NCI-H748 (cell line): ENCODE measurements at regions not wholly inside any gene's neighbourhood (a gene's known extent, or its start where the extent isn't known, plus 50 kb on each side); places are given as distances from the start of the nearest gene placed in this dataset.
"Not testable (repeated sequence)": the region's sequence is repeated elsewhere in the genome, so short reads cannot be mapped to it uniquely, and the experiment has no call there.

ENCODE experiments used
- DNase-seq: peaks from one replicate; lab custom pipeline; 2025; ENCODE audit not compliant: unreplicated experiment; lab: John Stamatoyannopoulos, UW

- DNase-seq = no peak
Observed at GRCh38 chr2:52608030-52608429, 1159.6 kb upstream of the CHAC2 start.

GRCh38 chr2:52597346-52597745 lies 1170.3 kb upstream of the CHAC2 start:
- DNase-seq = no peak

GRCh38 chr2:52594026-52594425 lies 1173.6 kb upstream of the CHAC2 start:
- no peak for DNase-seq

- DNase-seq = not testable (repeated sequence)
Observed at GRCh38 chr2:52584071-52584470, 1183.5 kb upstream of the CHAC2 start.

GRCh38 chr2:52572469-52572894 lies 1195.1 kb upstream of the CHAC2 start:
- DNase-seq = no peak

- DNase-seq = no peak
Observed at GRCh38 chr2:52571380-52572347, 1195.9 kb upstream of the CHAC2 start.

- no peak for DNase-seq
Observed at GRCh38 chr2:52570716-52571115, 1196.9 kb upstream of the CHAC2 start.

GRCh38 chr2:52563151-52563550 lies 1204.5 kb upstream of the CHAC2 start:
- no peak for DNase-seq

GRCh38 chr2:52558265-52558664 lies 1209.3 kb upstream of the CHAC2 start:
- no peak for DNase-seq

GRCh38 chr2:52542297-52542696 lies 1225.3 kb upstream of the CHAC2 start:
- DNase-seq = no peak

GRCh38 chr2:52539026-52539970 lies 1228.3 kb upstream of the CHAC2 start:
- DNase-seq = no peak

GRCh38 chr2:52537588-52537987 lies 1230.0 kb upstream of the CHAC2 start:
- no peak for DNase-seq

- peak; percentile 7 for DNase-seq
Observed at GRCh38 chr2:52536929-52537460, 1230.6 kb upstream of the CHAC2 start.

GRCh38 chr2:52532956-52533355 lies 1234.6 kb upstream of the CHAC2 start:
- no peak for DNase-seq

GRCh38 chr2:52526735-52527134 lies 1240.9 kb upstream of the CHAC2 start:
- DNase-seq = no peak

GRCh38 chr2:52520644-52521043 lies 1247.0 kb upstream of the CHAC2 start:
- no peak for DNase-seq

GRCh38 chr2:52518678-52519077 lies 1248.9 kb upstream of the CHAC2 start:
- DNase-seq = no peak

GRCh38 chr2:52512760-52513159 lies 1254.8 kb upstream of the CHAC2 start:
- DNase-seq = no peak

GRCh38 chr2:52510432-52510831 lies 1257.2 kb upstream of the CHAC2 start:
- DNase-seq = no peak

- DNase-seq = no peak
Observed at GRCh38 chr2:52502476-52502860, 1265.1 kb upstream of the CHAC2 start.

GRCh38 chr2:52501715-52502475 lies 1265.7 kb upstream of the CHAC2 start:
- DNase-seq = no peak
